ENCODE measurements at regions not wholly inside any gene's neighbourhood (a gene's known extent, or its start where the extent isn't known, plus 50 kb on each side); places are given as distances from the start of the nearest gene placed in this dataset.

DNA sequence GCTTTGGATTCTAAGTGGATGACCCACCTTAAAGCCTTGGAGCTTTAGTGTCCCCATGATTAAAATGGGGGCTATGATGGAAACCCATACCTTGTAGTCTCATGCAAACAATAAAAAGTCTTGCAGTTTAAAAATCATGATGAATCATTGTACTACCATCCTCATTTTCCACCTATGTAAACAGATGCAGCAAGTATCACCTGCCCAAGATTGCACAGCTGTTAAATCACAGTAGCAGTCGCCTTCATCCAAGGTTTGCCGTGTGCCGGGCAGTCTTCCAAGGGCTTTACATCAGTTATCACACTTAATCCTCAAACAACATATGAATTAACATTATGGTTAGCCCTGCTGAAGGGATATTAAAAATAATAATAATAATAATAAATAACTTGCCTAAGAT, 210.3 kb downstream of the FOXA2 start:
- TF ChIP-seq, protein P1, sequence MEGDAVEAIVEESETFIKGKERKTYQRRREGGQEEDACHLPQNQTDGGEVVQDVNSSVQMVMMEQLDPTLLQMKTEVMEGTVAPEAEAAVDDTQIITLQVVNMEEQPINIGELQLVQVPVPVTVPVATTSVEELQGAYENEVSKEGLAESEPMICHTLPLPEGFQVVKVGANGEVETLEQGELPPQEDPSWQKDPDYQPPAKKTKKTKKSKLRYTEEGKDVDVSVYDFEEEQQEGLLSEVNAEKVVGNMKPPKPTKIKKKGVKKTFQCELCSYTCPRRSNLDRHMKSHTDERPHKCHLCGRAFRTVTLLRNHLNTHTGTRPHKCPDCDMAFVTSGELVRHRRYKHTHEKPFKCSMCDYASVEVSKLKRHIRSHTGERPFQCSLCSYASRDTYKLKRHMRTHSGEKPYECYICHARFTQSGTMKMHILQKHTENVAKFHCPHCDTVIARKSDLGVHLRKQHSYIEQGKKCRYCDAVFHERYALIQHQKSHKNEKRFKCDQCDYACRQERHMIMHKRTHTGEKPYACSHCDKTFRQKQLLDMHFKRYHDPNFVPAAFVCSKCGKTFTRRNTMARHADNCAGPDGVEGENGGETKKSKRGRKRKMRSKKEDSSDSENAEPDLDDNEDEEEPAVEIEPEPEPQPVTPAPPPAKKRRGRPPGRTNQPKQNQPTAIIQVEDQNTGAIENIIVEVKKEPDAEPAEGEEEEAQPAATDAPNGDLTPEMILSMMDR (IDR thresholded peaks at IDR 0.05): no peak
- TF ChIP-seq POLR2A (IDR thresholded peaks at IDR 0.05): no peak

Measured in breast epithelium (tissue), 3 donors.